Muscle layer of duodenum (tissue), 2 donors: ENCODE measurements at regions not wholly inside any gene's neighbourhood (a gene's known extent, or its start where the extent isn't known, plus 50 kb on each side); places are given as distances from the start of the nearest gene placed in this dataset.
"Not testable (repeated sequence)": the region's sequence is repeated elsewhere in the genome, so short reads cannot be mapped to it uniquely, and the experiment has no call there.

Experiments
- H3K27ac ChIP-seq: one replicate; pipeline ENCODE4 v1.7.0; 2013; ENCODE audit warnings: mild to moderate bottlenecking, low read length
- H3K27me3 ChIP-seq: one replicate; pipeline ENCODE4 v1.7.0; 2013; ENCODE audit warnings: low read depth, mild to moderate bottlenecking, control low read depth, low read length
- H3K36me3 ChIP-seq, 2 donors: one replicate each; pipeline ENCODE4 v1.7.0; 2013; ENCODE audit warnings: low read length in 2 of 2, control low read depth in 1 of 2, mild to moderate bottlenecking in 1 of 2; ENCODE audit not compliant: insufficient read depth in 2 of 2, control insufficient read depth in 1 of 2
- H3K4me1 ChIP-seq, 2 donors: one replicate each; pipeline ENCODE4 v1.7.0; 2013; ENCODE audit warnings: low read length in 2 of 2, mild to moderate bottlenecking in 2 of 2, control low read depth in 1 of 2, moderate library complexity in 1 of 2; ENCODE audit not compliant: insufficient read depth in 2 of 2, control insufficient read depth in 1 of 2
- H3K4me3 ChIP-seq, 2 donors: one replicate each; pipeline ENCODE4 v1.7.0; 2013; ENCODE audit warnings: low read length in 2 of 2, low read depth in 1 of 2, mild to moderate bottlenecking in 1 of 2
- H3K9me3 ChIP-seq, 2 donors: one replicate each; pipeline ENCODE4 v1.7.0; 2013; ENCODE audit warnings: low read length in 2 of 2, control low read depth in 1 of 2, mild to moderate bottlenecking in 1 of 2; ENCODE audit not compliant: control insufficient read depth in 1 of 2
- donor health status: healthy.

DNA sequence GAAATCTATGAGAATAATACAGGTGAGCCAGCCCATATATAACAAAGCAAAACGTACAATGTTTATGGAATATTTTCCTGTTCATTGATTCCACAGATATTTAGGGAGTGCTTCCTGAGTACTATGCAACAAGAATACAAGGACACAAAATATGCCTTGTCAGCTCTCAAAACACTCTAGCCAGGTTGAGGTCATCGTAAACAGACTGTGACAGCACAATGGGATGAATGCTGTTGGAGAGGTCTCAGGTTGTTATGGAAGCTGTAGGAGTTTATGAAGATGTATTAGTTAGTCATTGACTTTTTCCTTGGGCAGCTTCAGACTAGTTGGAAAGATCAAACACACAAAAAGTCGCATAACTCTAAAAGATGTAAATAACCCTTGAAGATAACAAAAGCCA, 98.1 kb upstream of the SEC22B start:
- H3K27me3 ChIP-seq, H3K4me1 ChIP-seq, H3K4me3 ChIP-seq, H3K27ac ChIP-seq, H3K36me3 ChIP-seq, H3K9me3 ChIP-seq: not testable (repeated sequence)

GRCh38 chr1:120273363-120273762, 97.0 kb upstream of the SEC22B start:
- not testable (repeated sequence) for H3K27ac ChIP-seq, H3K9me3 ChIP-seq, H3K4me1 ChIP-seq, H3K36me3 ChIP-seq, H3K4me3 ChIP-seq, H3K27me3 ChIP-seq

DNA sequence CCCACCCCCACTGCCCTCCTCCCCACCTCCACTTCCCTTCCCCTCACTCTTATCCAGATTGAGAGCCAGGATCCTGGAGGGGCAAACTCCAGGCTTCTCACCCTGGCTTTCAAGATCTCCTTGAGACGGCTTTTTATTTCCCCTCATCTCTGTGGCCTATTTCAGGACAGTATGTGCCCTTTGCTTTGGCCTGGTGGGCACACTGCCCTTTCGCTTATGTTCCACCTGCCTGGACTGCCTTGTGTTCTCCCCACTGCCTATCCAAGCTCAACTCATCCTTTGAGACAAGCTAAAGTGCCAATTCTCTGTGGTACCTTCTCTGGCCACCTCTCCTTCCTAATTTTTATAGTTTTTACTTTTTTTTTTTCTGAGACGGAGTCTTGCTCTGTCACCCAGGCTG, 95.9 kb upstream of the SEC22B start:
- H3K9me3 ChIP-seq, H3K36me3 ChIP-seq, H3K27ac ChIP-seq, H3K4me1 ChIP-seq, H3K27me3 ChIP-seq, H3K4me3 ChIP-seq: not testable (repeated sequence)

GRCh38 chr1:120271561-120272221, 95.4 kb upstream of the SEC22B start:
- H3K4me3 ChIP-seq, H3K27me3 ChIP-seq, H3K27ac ChIP-seq, H3K4me1 ChIP-seq, H3K36me3 ChIP-seq, H3K9me3 ChIP-seq: not testable (repeated sequence)

- not testable (repeated sequence) for H3K36me3 ChIP-seq
Measured at GRCh38 chr1:120267894-120268551, 91.7 kb upstream of the SEC22B start.

GRCh38 chr1:120264564-120264963, 88.2 kb upstream of the SEC22B start:
- not testable (repeated sequence) for H3K4me3 ChIP-seq, H3K9me3 ChIP-seq, H3K4me1 ChIP-seq, H3K27ac ChIP-seq, H3K36me3 ChIP-seq, H3K27me3 ChIP-seq

More at GRCh38 chr1:120267894-120268551, 91.7 kb upstream of the SEC22B start:
- H3K27me3 ChIP-seq, H3K4me3 ChIP-seq, H3K4me1 ChIP-seq, H3K9me3 ChIP-seq, H3K27ac ChIP-seq: not testable (repeated sequence)

DNA sequence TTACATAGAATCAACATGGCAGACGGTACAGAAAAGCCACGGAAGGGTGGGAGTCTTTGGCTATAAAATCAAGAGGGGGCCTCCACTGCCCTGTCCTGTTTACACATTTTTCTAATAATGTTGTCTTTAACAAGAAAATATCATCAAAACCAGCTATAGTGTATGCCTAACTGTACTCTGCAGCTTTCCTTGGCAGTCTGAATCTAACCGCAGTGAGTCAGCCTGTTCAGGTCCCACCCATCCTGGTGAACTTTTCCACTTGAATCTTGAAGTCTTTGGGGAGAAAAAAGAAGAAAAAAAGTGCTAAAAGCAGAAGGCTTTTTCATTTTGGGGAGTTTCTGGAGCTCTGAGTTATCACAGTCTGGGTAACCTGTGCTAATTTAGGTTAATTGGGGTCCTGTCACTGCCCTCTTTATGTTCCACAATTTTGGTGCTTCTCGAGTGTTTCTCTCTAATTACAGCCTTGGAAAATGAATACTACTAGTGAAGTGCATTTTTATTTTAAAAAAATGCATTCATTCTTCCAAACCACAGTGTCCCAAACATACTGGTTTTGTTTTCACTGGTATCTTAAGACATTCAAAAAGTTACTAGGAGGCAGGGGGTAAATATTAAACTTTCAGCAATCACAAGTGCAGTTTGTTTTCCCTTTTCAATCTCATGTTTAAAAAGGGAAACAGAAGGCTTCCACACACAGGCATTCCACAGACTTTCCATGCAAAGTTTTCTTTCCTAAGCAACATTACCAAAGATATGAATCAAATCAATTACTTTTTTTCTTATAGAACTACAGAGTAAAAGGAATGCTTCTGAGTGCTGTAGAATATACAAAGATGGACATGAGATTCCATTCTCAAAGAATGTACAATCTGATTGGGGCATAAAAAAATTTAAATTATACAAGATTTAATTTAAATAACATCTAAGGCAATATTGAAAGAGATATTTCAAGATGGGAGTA, 86.8 kb upstream of the SEC22B start:
- H3K36me3 ChIP-seq, H3K9me3 ChIP-seq, H3K4me1 ChIP-seq: not testable (repeated sequence)

DNA sequence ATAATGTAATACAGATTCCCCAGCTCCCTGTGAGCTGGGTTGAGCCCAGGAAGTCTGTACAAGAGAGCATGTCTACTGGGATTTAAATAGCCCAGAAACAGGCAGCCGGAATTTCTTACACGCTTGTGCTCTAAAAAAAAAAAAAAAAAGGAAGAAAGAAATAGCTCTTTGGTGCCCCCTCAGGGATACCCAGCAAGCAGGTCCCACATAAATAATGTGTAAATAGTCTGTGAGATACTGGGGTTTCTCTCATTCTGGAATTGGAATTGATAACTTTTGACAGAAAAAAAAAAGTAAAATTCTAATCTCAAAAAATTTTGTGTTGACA, 81.4 kb upstream of the SEC22B start:
- H3K27me3 ChIP-seq, H3K36me3 ChIP-seq, H3K9me3 ChIP-seq, H3K4me1 ChIP-seq, H3K27ac ChIP-seq, H3K4me3 ChIP-seq: not testable (repeated sequence)

More for the DNA sequence above, 86.8 kb upstream of the SEC22B start:
- not testable (repeated sequence) for H3K27me3 ChIP-seq, H3K4me3 ChIP-seq, H3K27ac ChIP-seq

- H3K27ac ChIP-seq, H3K36me3 ChIP-seq, H3K27me3 ChIP-seq, H3K4me3 ChIP-seq, H3K4me1 ChIP-seq, H3K9me3 ChIP-seq: not testable (repeated sequence)
Measured at GRCh38 chr1:120257064-120257777, 80.9 kb upstream of the SEC22B start.

- H3K27me3 ChIP-seq, H3K4me3 ChIP-seq, H3K9me3 ChIP-seq, H3K36me3 ChIP-seq, H3K4me1 ChIP-seq, H3K27ac ChIP-seq: not testable (repeated sequence)
Measured at GRCh38 chr1:120250756-120251155, 74.4 kb upstream of the SEC22B start.

DNA sequence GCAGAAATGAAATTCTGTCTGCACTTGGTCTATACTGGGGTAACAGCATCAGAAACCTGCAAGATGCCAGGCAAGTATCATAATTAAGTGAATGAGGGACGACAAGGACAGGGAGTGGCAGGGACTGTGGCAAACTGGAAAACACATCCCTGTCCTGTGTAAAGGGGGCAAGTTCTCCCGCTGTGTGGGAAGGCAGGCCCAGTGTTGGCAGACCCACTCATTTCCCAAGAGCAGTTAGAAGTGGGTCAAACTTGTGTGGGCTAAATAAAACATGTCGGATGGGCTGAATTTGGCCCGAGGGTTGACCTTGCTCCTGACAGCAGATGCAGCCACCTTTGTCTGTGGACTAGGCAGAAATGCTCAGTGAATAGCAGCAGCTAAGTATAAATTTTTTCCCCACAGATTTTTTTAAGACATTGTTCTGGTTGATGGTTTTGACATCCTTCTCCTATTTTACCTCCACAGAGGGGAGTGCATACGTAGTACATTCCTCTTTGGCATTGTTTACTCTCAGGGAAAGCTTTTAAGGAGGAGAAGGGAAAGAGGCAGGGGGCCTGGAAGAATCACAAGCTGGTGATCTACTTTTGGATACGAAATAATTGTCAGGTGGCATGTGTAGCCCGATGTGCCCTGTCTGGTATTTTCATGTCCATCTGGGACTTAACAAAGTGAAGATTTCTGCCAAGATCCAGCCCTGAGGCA, 72.6 kb upstream of the SEC22B start:
- not testable (repeated sequence) for H3K27ac ChIP-seq, H3K4me1 ChIP-seq, H3K27me3 ChIP-seq, H3K4me3 ChIP-seq, H3K36me3 ChIP-seq, H3K9me3 ChIP-seq
